GM12878 (cell line): ENCODE measurements at regions not wholly inside any gene's neighbourhood (a gene's known extent, or its start where the extent isn't known, plus 50 kb on each side); places are given as distances from the start of the nearest gene placed in this dataset.

Experiments used
- ATAC-seq: fragments of 200-7000 bp; cut with Tn5 transposase; 3 replicates; pipeline ENCODE4 v1.9.1; 2020; ENCODE audit warnings: mild to moderate bottlenecking, moderate library complexity
- BruUV-seq: library from RNA; stranded (reverse); fragments of 400-500 nt; replicated peaks from 2 replicates; lab custom pipeline; 2021; lab: Mats Ljungman, UMichigan
- CTCF ChIA-PET: fragments of 300-600 bp; sonication (Branson Sonifier 250); formaldehyde crosslinking; extraction: SDS; loops from one replicate; lab custom pipeline; 2021; ENCODE audit warnings: inconsistent platforms; lab: Yijun Ruan, JAX
- POLR2A ChIA-PET: fragments of 350-600 bp; formaldehyde crosslinking; extraction: SDS; loops from one replicate; lab custom pipeline; 2021; ENCODE audit warnings: inconsistent platforms; lab: Charles Lee
- RAD21 ChIA-PET: fragments of 300-600 bp; sonication (Branson Sonifier 250); formaldehyde crosslinking; loops from one replicate; lab custom pipeline; 2023; ENCODE audit warnings: antibody characterized with exemption; ENCODE audit not compliant: unreplicated experiment; lab: Charles Lee
- SMC1A ChIA-PET: fragments of 300-600 bp; sonication (Branson Sonifier 250); formaldehyde crosslinking; loops from one replicate; lab custom pipeline; 2023; ENCODE audit not compliant: unreplicated experiment, uncharacterized antibody; lab: Charles Lee
- DNase-seq: peaks from one replicate; pipeline ENCODE4 v3.0.0-alpha.2; 2011; ENCODE audit warnings: low read depth, low spot score
- FAIRE-seq: peaks from 3 replicates; lab custom pipeline; 2011; peaks lifted over from hg19 to GRCh38; lab: Jason Lieb, UNC
- H2AFZ ChIP-seq: 2 replicates; pipeline ENCODE4 v1.6.0; 2011; ENCODE audit warnings: low read depth, low read length, control low read depth; ENCODE audit not compliant: control insufficient read depth
- H3K27ac ChIP-seq: 2 replicates; pipeline ENCODE4 v1.5.1; 2011; ENCODE audit warnings: control low read depth; ENCODE audit not compliant: control insufficient read depth, insufficient read depth
- H3K27me3 ChIP-seq, 2 experiments: replicated peaks in 1 of 2; 2 replicates each; pipeline versions ENCODE4 v1.6.0 to v1.6.1; 2011; ENCODE audit warnings: low read length in 1 of 2; ENCODE audit not compliant: control insufficient read depth in 2 of 2, insufficient read depth in 2 of 2
- H3K36me3 ChIP-seq, 2 experiments: 2 replicates each; pipeline ENCODE4 v1.5.1; 2011; ENCODE audit warnings: low read length in 1 of 2; ENCODE audit not compliant: control insufficient read depth in 2 of 2, insufficient read depth in 2 of 2
- H3K4me1 ChIP-seq: 2 replicates; pipeline ENCODE4 v1.6.1; 2011; ENCODE audit warnings: mild to moderate bottlenecking, low read length, moderate library complexity, mixed read lengths; ENCODE audit not compliant: control insufficient read depth, insufficient read depth
- H3K4me2 ChIP-seq: 2 replicates; pipeline ENCODE4 v1.6.0; 2011; ENCODE audit warnings: control low read depth; ENCODE audit not compliant: control insufficient read depth, insufficient read depth
- H3K4me3 ChIP-seq: fragments of 200-600 bp; sonication (generic); 2 replicates; pipeline ENCODE4 v1.5.1; 2016
- H3K79me2 ChIP-seq: 2 replicates; pipeline ENCODE4 v1.6.0; 2011; ENCODE audit warnings: low read length; ENCODE audit not compliant: control insufficient read depth, insufficient read depth
- H3K9ac ChIP-seq: 2 replicates; pipeline ENCODE4 v1.8.0; 2011; ENCODE audit warnings: low read length, control low read depth, mixed read lengths; ENCODE audit not compliant: control insufficient read depth, insufficient read depth
- H3K9me3 ChIP-seq: replicated peaks from 3 replicates; pipeline ENCODE4 v1.5.1; 2011; ENCODE audit warnings: mild to moderate bottlenecking, low read length; ENCODE audit not compliant: control insufficient read depth, insufficient read depth
- H4K20me1 ChIP-seq: 2 replicates; pipeline ENCODE4 v1.6.0; 2011; ENCODE audit not compliant: control insufficient read depth, insufficient read depth
- CUX1 ChIP-seq: IDR thresholded peaks from 2 replicates; pipeline ENCODE4 v1.6.1; 2012; ENCODE audit warnings: improper control_type of control experiment, low read depth, low read length; ENCODE audit not compliant: insufficient replicate concordance
- HCFC1 ChIP-seq: fragments of 150-350 bp; IDR thresholded peaks from 2 replicates; pipeline ENCODE4 v1.6.1; 2014; ENCODE audit warnings: low read length
- SPI1 ChIP-seq: IDR thresholded peaks from 2 replicates; pipeline ENCODE4 v1.6.1; 2011; ENCODE audit warnings: low read depth, mild to moderate bottlenecking, low read length, moderate library complexity, borderline replicate concordance; ENCODE audit not compliant: insufficient read depth
- STAT1 ChIP-seq: fragments of 450-650 bp; conservative IDR thresholded peaks from 2 replicates; pipeline ENCODE4 v1.6.1; 2014; ENCODE audit warnings: antibody characterized with exemption, mild to moderate bottlenecking
- ZBTB4 ChIP-seq: fragments of 450-650 bp; formaldehyde crosslinking; IDR thresholded peaks from 2 replicates; pipeline ENCODE4 v1.4.0; 2022; ENCODE audit warnings: mild to moderate bottlenecking, moderate library complexity
- WGBS: methylation state at CpG from one replicate; pipeline ENCODE4 v1.1.6; 2016; ENCODE audit warnings: low lambda C conversion rate; ENCODE audit not compliant: insufficient replicate concordance, insufficient coverage; ENCODE audit errors: missing lambda C conversion rate; 5-methylcytosine and 5-hydroxymethylcytosine counted together
- in situ Hi-C: fragments of 300-500 bp; cut with MboI; formaldehyde crosslinking; loops from 9 replicates; pipeline ENCODE4 v1.14.3; 2018; ENCODE audit warnings: mixed read lengths
- intact Hi-C: fragments of 100-400 bp; cut with micrococcal nuclease; formaldehyde crosslinking; loops from one replicate; pipeline ENCODE4 v1.14.2; 2022; ENCODE audit not compliant: unreplicated experiment

DNA sequence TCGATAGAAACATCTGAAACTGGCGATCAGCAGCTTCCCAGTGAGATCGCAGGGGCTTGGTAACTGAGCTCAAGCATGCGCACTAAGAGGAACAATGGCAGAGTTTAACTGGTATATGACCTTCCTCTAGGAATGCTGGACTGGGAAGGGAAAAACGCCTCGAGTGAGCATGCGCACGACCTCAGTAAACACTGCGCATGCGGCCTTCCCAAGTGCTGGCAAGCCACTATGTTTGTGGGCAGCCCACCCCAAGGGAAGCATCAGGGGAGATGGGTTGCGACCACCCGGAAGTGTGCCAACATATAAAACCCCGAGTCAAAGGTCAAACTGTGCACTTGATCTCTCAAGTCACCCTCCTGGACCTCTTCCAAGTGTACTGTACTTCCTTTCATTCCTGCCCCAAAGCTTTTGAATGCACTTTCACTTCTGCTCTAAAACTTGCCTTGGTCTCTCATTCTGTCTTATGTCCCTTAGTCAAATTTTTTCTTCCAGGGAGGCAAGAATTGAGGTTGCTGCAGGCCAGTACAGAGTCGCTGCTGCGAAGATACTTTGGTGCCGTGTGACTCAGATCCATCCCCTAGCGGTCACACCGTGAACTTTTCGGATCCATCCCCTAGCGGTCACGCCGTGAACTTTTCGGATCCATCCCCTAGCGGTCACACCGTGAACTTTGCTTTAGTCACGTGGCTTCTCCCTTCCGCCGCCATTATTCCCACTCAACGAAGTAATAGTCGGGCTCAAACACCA is 243.3 kb downstream of the FAM43A start:
- WGBS = 74% methylated on average over 30 of the region's 30 CpGs
- Histone ChIP-seq H3K79me2 (no peaks in the 10 kb centered on the region), H3K9me3 (no peaks in the 10 kb centered on the region; the same call in 2 of the 3 replicates), H3K36me3 (no peaks in the 10 kb centered on the region), H3K27me3 (no peaks in the 10 kb centered on the region), H3K4me2 (no peak overlapping the region), H3K9ac (no peak overlapping the region), H3K27ac (no peak overlapping the region), H3K4me3 (no peak overlapping the region), H4K20me1 (no peaks in the 10 kb centered on the region), H2AFZ (no peak overlapping the region), H3K4me1 (no peaks in the 10 kb centered on the region)
- ChIA-PET CTCF (no interaction called here), RAD21 (no interaction called here), POLR2A (no interaction called here), SMC1A (no interaction called here)
- ATAC-seq (no peak), DNase-seq (no peak), FAIRE-seq (no peak)
- TF ChIP-seq SPI1 (peak; percentile 12; the same call in 1 of the 2 replicates), STAT1 (no peak)
- in situ Hi-C loops (no loop called here), intact Hi-C loops (no loop called here)
- no TSS peak for BruUV-seq

DNA sequence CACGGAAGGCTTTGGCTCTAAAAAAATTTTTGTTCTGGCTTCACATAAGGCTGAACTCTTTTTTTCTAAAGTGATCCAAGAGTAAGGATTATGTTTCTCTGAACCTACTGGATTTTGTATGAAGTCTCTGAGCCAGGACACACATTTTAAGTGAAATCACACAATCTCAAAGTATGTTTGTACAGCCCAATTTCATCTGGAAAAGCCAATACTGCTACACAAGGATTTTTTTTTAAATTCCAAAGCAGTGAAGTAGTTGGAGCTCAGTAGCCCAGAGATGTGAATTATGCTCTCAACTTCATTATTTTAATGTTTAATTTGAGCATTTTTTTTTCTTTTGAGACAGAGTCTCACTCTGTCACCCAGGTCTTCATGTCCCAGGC is 243.9 kb downstream of the FAM43A start:
- FAIRE-seq = no peak
- Histone ChIP-seq H3K27ac (no peak overlapping the region), H2AFZ (no peak overlapping the region), H3K4me1 (no peaks in the 10 kb centered on the region), H3K36me3 (no peaks in the 10 kb centered on the region), H3K4me2 (no peak overlapping the region), H3K9ac (no peak overlapping the region), H4K20me1 (no peaks in the 10 kb centered on the region), H3K9me3 (no peaks in the 10 kb centered on the region; the same call in 2 of the 3 replicates), H3K4me3 (no peak overlapping the region), H3K27me3 (no peaks in the 10 kb centered on the region), H3K79me2 (no peaks in the 10 kb centered on the region)
- intact Hi-C loops = no loop called here
- ChIA-PET POLR2A (no interaction called here), SMC1A (no interaction called here), CTCF (no interaction called here), RAD21 (no interaction called here)
- 100% methylated on average over 1 of the region's 1 CpG for WGBS
- no TSS peak for BruUV-seq
- no peak for ATAC-seq
- TF ChIP-seq CUX1 (no peak), ZBTB4 (no peak), HCFC1 (no peak)
- no peak for DNase-seq
- in situ Hi-C loops = no loop called here
